Vagina (tissue), 2 donors: ENCODE measurements at regions not wholly inside any gene's neighbourhood (a gene's known extent, or its start where the extent isn't known, plus 50 kb on each side); places are given as distances from the start of the nearest gene placed in this dataset.

Experiments used
- POLR2AphosphoS5 ChIP-seq, 2 donors: sonication (generic); formaldehyde crosslinking; IDR thresholded peaks; one replicate each; pipeline ENCODE4 v1.9.0; 2017; ENCODE audit warnings: antibody characterized with exemption in 2 of 2, mild to moderate bottlenecking in 2 of 2, low read depth in 1 of 2; ENCODE audit not compliant: insufficient read depth in 1 of 2
- TF ChIP-seq, protein P1 (sequence below), 3 experiments: fragments of 450-650 bp in 2 of 3; fragments of 200-600 bp in 1 of 3; sonication (generic) in 1 of 3; IDR thresholded peaks; one replicate each; pipeline ENCODE4 v1.5.1; 2017 to 2019; ENCODE audit warnings: antibody characterized with exemption in 3 of 3, mild to moderate bottlenecking in 2 of 3, moderate library complexity in 2 of 3

DNA sequence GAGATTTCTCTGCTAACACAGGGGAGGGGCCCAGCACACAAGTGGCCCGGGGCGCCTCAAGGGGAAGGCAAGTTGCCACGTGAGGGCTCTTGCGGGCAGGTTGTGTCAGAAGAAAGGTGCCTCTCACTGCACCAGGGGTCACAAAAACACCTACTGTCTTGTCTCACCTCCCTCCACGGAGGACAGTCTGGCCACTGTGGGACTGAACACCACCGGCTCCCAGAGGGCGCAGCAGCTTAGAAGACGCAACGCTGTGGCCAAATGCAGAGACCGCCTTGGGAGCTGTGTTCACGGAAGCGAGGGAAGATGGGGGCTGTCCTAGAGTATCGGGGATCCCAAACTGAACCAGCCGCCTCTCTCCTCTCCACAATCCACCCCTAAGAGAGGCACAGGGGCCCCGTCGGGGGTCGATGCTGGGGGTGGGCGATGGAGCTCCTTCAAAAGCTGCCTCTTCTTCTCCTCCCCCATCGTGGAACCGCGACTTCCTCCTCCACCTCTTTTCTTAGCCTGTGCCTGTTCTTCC is 177.5 kb downstream of the FOXO1 start:
- TF ChIP-seq, protein P1, sequence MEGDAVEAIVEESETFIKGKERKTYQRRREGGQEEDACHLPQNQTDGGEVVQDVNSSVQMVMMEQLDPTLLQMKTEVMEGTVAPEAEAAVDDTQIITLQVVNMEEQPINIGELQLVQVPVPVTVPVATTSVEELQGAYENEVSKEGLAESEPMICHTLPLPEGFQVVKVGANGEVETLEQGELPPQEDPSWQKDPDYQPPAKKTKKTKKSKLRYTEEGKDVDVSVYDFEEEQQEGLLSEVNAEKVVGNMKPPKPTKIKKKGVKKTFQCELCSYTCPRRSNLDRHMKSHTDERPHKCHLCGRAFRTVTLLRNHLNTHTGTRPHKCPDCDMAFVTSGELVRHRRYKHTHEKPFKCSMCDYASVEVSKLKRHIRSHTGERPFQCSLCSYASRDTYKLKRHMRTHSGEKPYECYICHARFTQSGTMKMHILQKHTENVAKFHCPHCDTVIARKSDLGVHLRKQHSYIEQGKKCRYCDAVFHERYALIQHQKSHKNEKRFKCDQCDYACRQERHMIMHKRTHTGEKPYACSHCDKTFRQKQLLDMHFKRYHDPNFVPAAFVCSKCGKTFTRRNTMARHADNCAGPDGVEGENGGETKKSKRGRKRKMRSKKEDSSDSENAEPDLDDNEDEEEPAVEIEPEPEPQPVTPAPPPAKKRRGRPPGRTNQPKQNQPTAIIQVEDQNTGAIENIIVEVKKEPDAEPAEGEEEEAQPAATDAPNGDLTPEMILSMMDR (IDR thresholded peaks at IDR 0.05) = no peak
- no peak for TF ChIP-seq POLR2AphosphoS5 (IDR thresholded peaks at IDR 0.05; ENCODE audit: insufficient read depth in 1 of 2, low read depth in 1 of 2)
